ENCODE measurements at regions not wholly inside any gene's neighbourhood (a gene's known extent, or its start where the extent isn't known, plus 50 kb on each side); places are given as distances from the start of the nearest gene placed in this dataset.

DNA sequence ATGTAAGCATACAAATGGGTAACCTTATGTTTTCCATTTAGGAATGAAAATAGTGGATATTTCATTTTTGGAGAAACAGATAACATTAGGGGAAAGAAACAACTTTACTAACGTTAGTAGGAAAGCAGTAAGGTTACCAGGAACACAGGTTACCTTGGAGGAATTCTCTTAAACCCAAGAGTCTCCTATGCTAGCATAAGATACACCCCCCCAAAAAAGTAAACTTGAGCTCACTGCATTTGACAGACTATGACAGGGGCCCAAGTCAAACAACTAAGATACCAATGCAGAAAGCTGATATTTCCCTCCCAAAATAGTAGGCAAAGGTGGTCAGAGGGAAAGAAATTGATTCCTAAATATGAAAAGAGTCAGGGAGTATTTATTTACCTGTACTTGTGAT lies 656.9 kb downstream of the DSC3 start:
- H3K27ac ChIP-seq (ENCODE audit: insufficient read length, low read depth, low read length): no peak overlapping the region
- H3K4me1 Mint-ChIP-seq: peaks cover 5% of the 10 kb centered on the region in 2 experiments
- H3K4me2 ChIP-seq (ENCODE audit: insufficient read depth, insufficient read length, low read length): no peak overlapping the region
- no peaks in the 10 kb centered on the region for H3K4me1 ChIP-seq (ENCODE audit: insufficient read depth, low read length)
- no peaks in the 10 kb centered on the region for H3K27me3 ChIP-seq (ENCODE audit: insufficient read depth, low read length)
- H3K23me2 ChIP-seq (ENCODE audit: insufficient read length, low read depth, low read length, poor library complexity, severe bottlenecking): no peaks in the 10 kb centered on the region
- H3K79me2 ChIP-seq (ENCODE audit: insufficient read depth, low read length): no peaks in the 10 kb centered on the region
- no peak overlapping the region for H3K9ac ChIP-seq (ENCODE audit: extremely low read depth, insufficient read length, low read length)
- no peak overlapping the region for H3K18ac ChIP-seq (ENCODE audit: insufficient read length, low read depth, low read length)
- peaks cover 0 to 3% (median 2%) of the 10 kb centered on the region in 3 experiments; a peak in 1 of 7 replicates for H3K36me3 Mint-ChIP-seq (ENCODE audit: insufficient read depth in 1 of 3, low read depth in 3 of 3)
- H3K27ac Mint-ChIP-seq: no peak overlapping the region
- H2BK5ac ChIP-seq (ENCODE audit: insufficient read length, low read length): no peak overlapping the region
- TF ChIP-seq, protein P1, sequence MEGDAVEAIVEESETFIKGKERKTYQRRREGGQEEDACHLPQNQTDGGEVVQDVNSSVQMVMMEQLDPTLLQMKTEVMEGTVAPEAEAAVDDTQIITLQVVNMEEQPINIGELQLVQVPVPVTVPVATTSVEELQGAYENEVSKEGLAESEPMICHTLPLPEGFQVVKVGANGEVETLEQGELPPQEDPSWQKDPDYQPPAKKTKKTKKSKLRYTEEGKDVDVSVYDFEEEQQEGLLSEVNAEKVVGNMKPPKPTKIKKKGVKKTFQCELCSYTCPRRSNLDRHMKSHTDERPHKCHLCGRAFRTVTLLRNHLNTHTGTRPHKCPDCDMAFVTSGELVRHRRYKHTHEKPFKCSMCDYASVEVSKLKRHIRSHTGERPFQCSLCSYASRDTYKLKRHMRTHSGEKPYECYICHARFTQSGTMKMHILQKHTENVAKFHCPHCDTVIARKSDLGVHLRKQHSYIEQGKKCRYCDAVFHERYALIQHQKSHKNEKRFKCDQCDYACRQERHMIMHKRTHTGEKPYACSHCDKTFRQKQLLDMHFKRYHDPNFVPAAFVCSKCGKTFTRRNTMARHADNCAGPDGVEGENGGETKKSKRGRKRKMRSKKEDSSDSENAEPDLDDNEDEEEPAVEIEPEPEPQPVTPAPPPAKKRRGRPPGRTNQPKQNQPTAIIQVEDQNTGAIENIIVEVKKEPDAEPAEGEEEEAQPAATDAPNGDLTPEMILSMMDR (conservative IDR thresholded peaks at IDR 0.05): no peak
- no peak overlapping the region for H2BK15ac ChIP-seq (ENCODE audit: low read depth, low read length)
- H3K4me3 Mint-ChIP-seq: no peak overlapping the region
- peaks cover 6% of the 10 kb centered on the region for H3K27me3 Mint-ChIP-seq (ENCODE audit: low read depth)
- no peak overlapping the region for H2BK12ac ChIP-seq (ENCODE audit: insufficient read length, low read depth, low read length)
- H2AK5ac ChIP-seq (ENCODE audit: insufficient read length, low read length): no peak overlapping the region
- no peak overlapping the region for H4K91ac ChIP-seq (ENCODE audit: insufficient read length, low read depth, low read length)
- H2BK120ac ChIP-seq (ENCODE audit: low read depth, low read length, poor library complexity, severe bottlenecking): no peak overlapping the region
- H4K20me1 ChIP-seq (ENCODE audit: control insufficient read depth, insufficient read depth, insufficient read length): no peaks in the 10 kb centered on the region
- H3K9me3 ChIP-seq (ENCODE audit: control insufficient read depth, low read depth, low read length): no peaks in the 10 kb centered on the region
- H3K9me3 Mint-ChIP-seq: peaks cover 2 to 5% of the 10 kb centered on the region in 2 experiments; a peak in 2 of 5 replicates
- WGBS (ENCODE audit: extremely low coverage, insufficient read length, low lambda C conversion rate): no CpG with 5 or more reads among the region's 1 CpG
- no peak overlapping the region for H3K4ac ChIP-seq (ENCODE audit: low read depth, low read length)
- no peak overlapping the region for H3K23ac ChIP-seq (ENCODE audit: insufficient read length, low read depth, low read length)
- no peak overlapping the region for H2AFZ ChIP-seq (ENCODE audit: low read length)
- no peaks in the 10 kb centered on the region for H3K79me1 ChIP-seq (ENCODE audit: insufficient read depth, low read depth, low read length, poor library complexity, severe bottlenecking)
- DNase-seq: no peak
- no peak overlapping the region for H3K56ac ChIP-seq (ENCODE audit: insufficient read length, low read depth, low read length)
- no peak overlapping the region for H4K8ac ChIP-seq (replicated peaks; ENCODE audit: insufficient read length, low read depth, low read length)
- H4K5ac ChIP-seq (ENCODE audit: insufficient read length, low read depth, low read length): no peak overlapping the region
- no peak overlapping the region for H2BK20ac ChIP-seq (ENCODE audit: low read depth, low read length, poor library complexity, severe bottlenecking)
- no peak overlapping the region for H3K14ac ChIP-seq (ENCODE audit: insufficient read depth, low read length)
- no peak overlapping the region for H3T11ph ChIP-seq (ENCODE audit: low read length)
